ENCODE measurements at regions not wholly inside any gene's neighbourhood (a gene's known extent, or its start where the extent isn't known, plus 50 kb on each side); places are given as distances from the start of the nearest gene placed in this dataset.

DNA sequence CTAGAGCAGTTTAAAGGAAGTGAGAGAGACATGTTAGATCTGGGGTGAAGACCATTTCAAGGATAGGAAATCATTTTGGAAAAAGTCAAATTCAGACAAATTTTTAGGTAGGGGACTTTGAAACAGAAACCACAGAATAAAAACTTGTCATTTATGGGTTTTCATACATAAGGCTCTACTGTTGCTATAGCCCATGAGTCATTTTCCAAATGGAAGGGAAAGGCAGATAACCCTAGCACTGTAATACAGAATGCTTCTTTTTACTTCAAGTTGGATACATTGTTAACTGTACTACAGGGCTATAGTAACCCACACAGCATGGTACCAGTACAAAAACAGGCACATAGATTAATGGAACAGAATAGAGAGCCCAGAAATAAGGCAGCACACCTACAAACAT is 455.4 kb downstream of the EBF1 start:
- no peak for DNase-seq (ENCODE audit: low spot score)

DNA sequence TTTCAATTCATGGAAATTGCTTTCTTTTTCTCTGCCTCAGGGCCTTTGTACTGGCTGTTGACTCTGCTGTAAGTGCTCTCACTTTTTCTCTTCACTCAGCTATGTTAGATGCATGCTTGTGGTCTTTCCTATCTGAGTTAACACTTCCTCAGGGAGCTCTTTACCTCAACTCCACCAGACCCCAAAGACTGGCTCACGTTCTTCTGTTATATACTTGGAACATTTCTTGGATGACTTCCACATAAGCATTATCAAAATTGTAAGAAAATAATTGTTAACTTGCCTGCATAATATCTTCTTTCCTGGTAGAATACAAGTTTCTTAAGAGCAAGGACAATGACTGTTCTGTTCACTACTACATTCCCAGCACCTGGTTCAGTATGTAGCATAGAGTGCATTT is 455.9 kb downstream of the EBF1 start:
- no peak for DNase-seq (ENCODE audit: low spot score)

DNA sequence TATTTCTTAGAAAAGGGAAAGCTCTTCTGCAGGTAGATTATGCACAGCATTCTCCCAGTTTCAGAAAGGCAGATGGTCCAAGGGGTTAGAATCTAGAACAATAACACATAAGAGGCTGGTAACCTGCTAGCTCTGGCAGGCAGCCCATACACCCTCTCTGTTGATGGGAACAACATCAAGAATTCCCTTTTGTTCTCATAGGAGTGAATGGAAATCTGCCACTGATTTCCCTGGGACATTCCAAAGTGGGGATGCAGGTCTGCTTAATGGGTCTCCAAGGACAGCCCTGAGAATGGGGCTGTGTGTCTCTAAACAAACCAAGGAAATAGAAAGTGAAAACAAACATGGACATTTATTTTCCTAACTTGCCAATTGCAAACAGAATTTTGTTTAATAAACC is 456.8 kb downstream of the EBF1 start:
- no peak for DNase-seq (ENCODE audit: low spot score)

DNA sequence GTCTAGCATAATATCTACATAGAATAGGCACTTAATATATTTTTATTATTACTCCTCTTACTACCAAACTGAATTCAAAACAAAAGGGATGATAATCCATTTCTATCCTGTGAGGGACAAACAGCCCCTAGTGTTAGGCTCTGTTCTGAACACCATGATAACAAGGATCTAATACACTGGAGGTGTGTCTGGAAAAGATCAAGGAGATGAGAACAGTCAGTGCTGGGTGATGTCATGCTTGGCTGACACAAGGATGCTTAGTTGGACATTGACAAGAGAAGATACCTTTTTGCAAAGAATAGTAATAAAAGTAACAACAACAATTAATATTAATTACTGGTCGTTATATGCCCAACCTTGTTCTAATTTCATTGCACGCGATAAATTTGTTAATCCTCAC is 458.7 kb downstream of the EBF1 start:
- no peak for DNase-seq (ENCODE audit: low spot score)

DNA sequence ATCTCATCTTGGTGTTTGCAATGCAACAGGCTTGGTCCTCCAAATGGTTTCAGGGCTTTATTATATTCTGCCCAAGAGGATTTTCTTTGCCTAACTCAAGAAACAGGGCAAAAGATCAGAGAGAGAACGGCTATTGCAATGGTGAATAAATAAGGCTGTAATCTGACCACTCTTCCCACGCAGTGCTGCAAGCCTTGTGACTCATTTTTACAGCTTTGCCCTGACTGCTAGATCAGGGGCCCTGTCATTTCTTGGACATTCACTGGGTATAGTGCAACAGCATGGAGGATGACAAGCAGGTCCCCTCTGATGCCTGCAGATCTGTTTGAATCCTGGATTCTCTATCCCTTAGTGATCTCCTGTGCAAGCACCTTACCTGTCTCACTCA is 459.1 kb downstream of the EBF1 start:
- DNase-seq (ENCODE audit: low spot score): peak; percentile 29

DNA sequence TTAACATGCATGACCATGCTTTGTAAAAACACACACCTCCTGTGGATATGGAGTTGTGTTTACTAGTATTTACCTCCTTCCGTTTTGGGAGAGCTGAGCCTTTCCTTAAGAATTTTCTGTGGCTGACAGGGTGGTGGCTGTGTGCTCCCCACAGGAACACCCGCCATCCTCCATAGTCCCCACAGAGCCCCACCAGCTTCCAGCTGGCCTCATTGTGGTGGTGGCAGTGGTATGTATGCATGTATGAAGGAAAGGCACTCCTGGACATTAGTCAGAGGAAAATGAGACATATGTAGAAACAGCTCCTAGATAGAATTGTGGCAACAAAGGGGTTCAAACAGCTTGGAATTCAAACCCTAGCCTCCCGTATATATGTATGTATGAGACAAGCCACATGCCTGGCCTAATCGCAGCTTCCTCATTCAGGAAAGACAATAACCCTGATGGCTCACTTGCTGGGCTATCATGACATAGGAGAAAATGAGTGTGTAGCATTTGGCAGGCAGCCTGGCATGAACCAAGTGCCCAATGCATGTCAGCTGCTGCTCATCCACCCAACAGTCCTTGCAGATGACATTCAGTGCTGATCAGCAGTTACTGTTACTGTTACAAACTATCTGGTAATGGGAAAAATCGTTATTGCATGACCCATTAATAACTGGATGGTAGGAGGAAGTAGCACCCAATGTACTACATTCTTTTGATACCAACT is 459.7 kb downstream of the EBF1 start:
- no peak for DNase-seq (ENCODE audit: low spot score)

DNA sequence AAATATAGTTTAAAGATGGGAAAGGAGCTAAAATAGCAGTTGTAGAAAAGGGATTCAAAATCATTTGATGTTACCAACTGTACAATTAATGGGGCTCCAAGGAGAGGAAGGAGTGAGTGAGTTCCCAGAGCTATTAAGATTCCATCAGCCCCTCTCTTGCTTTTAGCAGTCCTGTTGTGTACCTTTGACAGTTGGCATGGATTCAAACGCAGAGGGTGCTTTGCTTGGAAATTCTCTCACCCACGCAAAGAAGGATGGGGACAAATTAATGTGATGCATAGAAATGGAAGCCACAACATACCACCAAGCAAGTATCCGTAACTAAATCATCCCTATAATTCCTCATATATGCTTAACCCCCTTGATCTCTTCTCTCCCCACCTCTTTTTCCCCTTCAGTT is 461.3 kb downstream of the EBF1 start:
- no peak for DNase-seq (ENCODE audit: low spot score)

DNA sequence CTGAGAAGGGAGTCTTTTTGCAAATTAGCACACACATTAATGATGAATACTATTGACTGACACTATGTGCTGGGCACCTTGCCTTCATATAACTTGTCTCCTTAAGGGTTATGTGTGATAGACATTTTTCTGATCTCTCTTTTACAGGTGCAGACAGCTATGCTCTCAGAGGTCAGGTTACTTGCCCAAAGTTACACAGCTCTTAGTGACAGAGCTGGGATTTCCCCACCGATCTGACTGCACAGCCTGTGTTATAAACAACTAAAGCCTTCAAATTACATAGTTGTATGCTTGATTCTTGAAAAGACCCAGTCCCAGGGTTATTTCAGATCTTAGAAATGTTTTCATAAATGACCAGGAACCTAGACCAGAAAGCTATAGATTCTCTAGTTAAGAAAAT is 462.7 kb downstream of the EBF1 start:
- DNase-seq (ENCODE audit: low spot score): no peak

DNA sequence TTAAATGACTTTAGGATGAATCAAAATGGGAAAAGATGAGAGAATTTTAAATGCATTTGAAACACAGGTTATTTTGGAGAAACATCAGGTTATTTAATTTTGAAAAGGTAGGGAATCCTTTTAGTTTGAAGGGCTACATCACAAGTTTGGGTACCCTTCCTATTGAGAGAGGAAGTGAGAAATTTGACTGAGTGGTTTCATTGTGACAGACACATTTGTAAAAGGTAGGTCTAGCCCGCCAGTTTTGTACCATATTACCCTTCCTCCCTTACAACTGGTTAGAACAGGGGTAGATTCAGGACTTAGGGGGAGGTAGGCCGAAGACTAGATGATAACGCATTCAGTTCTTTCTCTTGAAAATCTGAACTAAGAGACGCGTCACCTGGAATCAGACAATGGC is 464.2 kb downstream of the EBF1 start:
- no peak for DNase-seq (ENCODE audit: low spot score)

DNA sequence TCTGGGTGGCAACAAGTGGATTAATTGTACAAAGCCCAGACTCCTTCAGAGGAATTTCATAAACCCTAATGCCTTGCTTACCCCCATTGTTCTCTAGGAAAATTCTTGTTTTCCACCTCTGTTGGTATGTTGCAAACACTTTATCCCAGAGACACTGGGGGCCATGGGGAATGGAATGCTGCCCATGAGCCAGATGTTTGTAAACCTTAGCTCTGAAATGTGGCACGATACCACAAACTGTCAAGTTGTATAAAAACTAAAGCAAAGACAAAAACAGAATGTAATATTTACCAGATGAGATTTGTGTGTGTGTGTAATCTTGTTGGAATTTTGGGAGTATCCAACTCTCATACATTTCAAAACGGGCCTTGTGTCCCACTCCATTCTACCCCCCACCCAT is 465.0 kb downstream of the EBF1 start:
- DNase-seq (ENCODE audit: low spot score): no peak

DNA sequence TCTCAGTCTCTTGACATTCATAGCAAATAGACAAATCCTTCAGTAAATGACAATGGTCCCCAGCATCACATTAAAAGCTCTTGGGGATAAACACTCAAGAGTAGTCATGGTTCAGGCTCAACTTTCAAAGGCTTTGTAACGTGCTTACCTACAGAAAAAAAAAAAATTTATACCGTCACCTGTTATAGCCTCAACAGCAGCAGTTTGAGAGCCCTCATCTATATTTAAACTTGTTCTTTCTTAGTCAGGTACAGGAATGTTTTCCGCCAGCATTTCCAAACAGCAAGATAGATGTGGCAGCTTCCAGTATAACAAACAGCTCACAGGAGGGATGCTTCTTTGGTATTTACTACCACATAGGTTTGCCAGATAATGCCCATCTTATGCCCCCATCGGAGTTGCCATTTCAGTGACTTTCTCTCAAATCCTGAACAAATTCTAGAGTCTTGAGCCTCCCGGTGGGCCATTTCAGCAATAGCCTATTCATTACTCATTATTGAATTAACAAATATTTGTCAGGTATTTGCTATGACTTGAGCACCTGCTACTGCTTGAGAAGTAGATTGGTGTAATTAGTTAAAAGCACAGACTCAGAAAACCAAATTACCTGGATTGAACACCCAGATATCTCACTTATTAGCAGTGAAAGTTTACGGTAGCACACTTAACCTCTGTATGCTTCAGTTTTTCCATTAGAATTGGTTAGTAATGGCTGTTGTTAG is 470.0 kb downstream of the EBF1 start:
- no peak for DNase-seq (ENCODE audit: low spot score)

DNA sequence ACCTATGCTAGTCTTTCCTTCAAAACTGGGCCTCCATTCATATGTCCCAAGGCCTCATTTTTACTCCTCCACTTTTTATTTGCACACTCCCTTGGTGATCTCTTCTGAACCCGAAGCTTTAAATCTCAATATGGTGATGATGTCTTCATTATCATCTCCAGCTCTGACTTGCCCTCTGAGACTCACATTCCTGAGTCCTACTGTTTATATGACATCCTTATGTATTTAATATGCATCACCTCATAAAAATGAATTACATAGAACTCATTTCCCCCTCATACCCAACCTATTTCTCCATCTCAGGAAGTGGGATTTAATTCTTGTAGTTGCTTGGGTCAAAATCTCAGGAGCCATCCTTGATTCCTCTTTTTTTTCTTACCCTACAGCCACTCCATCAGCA is 473.0 kb downstream of the EBF1 start:
- DNase-seq (ENCODE audit: low spot score): no peak

DNA sequence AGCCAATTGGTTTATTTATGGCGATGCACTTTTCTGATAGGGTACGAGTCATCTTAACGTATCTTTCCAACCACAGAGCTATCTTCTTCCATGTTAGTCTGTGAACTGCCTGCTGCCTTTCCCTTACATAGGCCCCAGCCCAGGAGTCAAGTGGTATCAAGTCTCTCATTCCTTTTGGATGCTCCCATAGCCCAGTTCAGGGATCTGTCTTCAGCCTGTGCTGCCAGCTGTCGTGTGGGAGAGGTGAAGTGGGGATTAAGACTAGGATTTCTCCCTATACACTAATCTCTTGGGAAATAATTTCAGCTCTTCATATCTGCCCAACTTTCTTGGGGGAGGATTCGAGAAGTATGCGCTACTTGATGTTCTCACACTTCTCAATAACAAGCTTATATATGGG is 475.7 kb downstream of the EBF1 start:
- DNase-seq (ENCODE audit: low spot score): no peak

DNA sequence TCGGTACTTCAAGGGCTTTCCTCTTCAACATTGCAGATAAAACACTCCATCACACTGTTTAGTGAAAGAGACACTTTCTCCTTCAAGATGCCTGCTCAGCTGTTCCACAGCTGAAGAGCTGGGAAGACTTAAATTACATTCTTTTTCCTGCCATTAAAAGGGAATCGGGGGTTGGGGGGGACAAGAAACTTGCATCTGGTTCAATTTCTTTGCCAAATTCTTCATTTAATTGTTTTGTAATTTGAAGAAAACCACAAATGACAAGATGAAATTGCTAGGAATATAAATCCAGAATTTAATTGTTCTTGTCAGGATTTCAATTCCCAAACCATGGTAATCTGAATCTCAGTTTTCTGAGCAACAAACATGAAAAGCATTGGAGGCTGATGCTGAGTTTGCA is 478.3 kb downstream of the EBF1 start:
- DNase-seq (ENCODE audit: low spot score): no peak

DNA sequence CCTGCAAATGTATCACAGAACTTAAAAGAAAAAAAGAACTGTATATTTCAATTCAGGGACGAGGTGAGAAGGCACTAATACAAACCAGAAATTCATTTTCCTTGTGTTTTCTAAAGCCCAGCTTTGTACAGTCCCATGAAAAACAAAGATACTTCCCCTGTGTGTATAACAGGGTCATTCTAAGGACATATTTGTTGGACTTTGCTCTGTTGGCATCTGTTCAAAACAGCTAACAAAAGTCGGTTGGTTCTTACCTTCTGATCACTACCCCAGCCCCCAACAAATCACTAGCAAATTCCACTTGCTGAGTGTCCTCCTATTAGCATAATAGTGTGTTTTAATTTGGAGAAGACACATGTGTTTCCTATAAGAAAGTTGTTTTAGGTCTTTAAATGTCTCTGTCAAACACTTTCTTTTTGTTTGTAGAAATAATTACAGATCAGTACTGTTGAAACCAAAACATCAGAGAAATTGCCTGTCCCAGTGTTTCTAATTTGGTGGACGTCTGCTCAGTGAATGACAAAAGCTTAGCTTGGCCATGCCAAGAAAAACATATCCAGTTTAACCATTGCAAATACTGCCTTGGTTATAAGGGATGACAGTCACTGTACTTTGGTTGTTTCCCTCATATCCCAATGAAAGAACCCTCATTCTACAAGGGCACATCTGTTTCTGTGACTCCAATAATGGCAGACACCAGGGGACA is 480.5 kb downstream of the EBF1 start:
- DNase-seq (ENCODE audit: low spot score): no peak

DNA sequence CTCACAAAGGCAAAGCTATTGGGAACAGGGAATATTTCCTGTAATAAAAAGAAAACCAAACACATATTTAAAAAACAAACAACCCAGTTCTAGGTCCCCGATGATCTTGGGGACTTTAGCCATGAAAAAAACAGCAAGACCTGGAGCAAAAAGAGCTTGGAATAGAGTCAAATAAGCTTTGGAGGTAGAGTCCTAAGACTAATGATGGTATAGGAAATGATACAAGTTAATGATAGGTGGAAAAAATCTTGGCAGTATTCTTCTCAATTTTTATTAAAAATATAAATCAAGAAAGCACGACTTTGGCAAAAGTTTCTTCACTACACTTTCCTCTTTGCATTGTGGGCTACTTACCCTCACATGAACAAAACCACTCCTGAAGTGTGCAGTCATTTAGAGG is 481.5 kb downstream of the EBF1 start:
- no peak for DNase-seq (ENCODE audit: low spot score)

DNA sequence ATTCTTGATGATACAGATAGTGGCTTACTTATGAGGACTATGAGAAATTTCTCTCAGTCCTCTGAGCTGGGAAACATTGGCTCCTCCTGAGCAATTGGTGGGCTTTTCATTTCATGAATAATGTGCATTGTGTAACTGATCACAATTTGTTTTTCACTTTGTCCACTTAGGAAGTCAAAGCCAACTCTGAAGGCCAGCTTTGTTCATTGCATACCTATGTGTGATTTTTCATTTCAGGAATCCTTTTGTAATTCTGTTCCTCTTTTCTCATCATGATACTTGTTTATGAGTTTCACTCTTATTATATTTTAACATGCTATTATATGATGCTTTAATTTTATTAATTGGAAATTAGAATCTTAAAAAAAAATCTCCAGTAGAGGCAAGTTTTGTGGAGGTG is 483.0 kb downstream of the EBF1 start:
- DNase-seq (ENCODE audit: low spot score): no peak

DNA sequence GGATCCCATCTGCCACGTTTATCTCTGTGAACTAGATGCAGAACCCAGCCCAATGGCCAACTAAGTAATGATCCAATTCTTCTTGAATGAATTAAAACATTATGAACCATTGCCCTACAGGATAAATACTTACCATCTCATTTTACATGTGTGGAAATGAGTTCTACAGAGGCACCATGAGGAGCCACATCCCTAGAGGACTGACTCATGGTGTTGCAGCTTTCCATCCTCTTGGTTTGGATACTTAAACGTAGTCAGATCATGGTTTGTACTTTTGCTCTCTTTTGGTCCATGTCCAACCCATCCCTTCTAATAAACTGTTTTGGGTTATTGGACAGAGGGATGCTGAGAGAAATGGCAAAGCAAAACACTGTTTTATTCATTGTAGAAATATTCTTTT is 484.8 kb downstream of the EBF1 start:
- DNase-seq (ENCODE audit: low spot score): no peak

DNA sequence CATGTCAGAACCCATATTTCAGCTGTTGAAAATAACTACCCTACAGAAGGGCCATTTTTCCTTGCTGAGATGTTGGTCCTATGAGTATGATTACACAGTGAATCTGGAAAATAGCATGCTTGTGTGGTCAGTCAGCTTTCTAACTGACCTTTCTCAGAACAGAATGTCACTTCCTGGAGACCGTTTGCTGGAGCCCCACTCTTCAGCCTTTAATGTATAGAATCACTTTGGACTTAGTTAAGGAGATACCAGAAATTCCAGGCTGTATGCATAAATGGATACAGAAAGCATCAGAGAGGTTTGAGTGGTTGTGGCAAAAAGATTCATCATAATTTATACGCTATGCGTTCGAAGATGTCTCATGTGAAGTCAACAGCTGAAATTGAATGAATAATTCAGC is 488.1 kb downstream of the EBF1 start:
- DNase-seq (ENCODE audit: low spot score): no peak

DNA sequence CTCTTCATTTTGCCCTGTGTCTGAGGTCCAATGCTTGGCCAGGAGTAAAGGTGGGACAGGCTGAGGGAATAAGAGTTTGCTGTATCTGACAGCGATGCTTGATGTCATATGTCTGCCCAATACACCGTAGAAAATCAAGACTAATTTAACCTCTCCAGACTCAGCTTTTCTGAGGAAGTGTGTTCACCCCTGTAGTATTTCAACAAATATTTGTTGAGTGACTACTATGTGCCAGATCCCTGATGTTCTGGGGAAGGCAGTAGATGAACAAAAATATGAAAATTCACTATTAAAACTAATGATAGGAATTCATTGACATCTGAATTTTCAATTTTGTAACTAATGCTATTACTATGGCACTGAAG is 489.7 kb downstream of the EBF1 start:
- no peak for DNase-seq (ENCODE audit: low spot score)

DNA sequence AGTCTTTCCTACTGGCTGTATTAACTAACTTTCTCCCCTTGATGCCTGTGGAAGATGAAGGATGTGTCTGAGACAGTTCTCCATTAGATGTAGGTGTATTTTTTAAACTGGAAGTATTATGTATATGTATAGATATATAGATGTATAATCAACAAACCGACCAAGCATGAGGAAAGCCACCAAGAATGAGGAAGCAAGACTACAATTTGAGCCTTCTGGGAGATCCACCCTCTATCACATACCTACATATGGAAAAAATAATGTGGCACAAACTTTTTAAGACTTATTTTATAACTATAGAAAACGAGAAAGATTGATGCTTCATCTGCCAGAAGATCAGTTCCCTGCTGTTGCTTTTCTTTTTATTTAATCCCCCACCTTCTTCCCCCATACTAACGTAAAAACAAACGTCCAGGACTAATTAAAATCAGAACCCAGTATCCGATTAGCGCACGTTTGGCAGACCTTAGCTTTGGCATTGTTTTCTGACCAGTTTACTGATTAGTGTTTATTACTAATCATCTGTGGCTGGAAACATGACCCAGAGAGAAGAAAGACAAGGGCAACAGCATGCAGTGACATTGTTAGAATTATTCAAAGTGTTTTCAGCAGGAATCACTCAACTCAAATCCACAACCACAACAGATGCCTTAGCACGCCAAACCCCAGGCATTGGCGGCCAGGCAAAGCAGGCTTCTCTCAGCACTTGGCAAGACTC is 490.2 kb downstream of the EBF1 start:
- no peak for DNase-seq (ENCODE audit: low spot score)

DNA sequence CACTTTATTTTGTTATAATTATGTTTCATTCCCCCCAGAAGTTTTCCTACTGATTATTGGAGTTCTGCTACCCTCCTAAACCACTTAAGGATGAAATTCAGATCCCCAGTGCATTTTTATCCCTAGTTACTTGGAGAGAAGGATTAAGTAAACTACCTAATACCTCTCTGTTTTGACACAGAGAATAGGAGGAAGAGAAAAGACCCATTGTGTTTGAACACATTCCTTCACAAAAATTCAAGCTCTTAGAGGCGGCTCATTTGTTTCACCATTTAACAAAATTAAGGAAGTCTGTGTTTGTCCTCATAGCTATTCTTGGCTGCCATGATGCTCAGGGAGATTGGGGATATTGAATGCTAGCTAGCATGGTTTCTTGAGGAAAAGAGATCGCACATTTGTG is 492.6 kb downstream of the EBF1 start:
- DNase-seq (ENCODE audit: low spot score): no peak

DNA sequence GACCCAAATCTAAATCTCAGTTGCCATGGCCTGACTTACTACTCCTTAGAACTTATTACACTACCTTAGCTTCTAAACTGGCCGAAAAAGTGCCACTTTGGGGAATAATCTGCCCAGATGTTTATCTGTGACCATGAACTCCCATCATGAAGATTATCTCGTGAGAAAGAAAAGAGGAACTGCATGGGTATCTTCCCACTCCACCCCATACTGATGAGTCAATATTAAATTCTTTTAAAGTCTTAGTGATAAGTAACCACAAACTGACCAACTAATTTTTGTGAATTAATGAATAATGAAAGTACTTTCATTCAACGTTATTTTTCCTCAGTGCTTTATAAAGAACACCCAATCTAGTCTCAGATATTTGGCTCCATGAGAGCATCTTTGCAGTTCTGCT is 493.5 kb downstream of the EBF1 start:
- DNase-seq (ENCODE audit: low spot score): no peak
